Spinal cord (tissue), 9 donors: ENCODE measurements at regions not wholly inside any gene's neighbourhood (a gene's known extent, or its start where the extent isn't known, plus 50 kb on each side); places are given as distances from the start of the nearest gene placed in this dataset.
A peak's percentile ranks its signal among the peaks of the same experiment; 100 is the strongest.

Source experiments
- DNase-seq, 6 donors: peaks; one replicate each; pipeline versions ENCODE4 v3.0.0 to v3.0.0-alpha.2; 2013 to 2015; ENCODE audit warnings: low spot score in 6 of 6, low read depth in 4 of 6
- H3K27ac ChIP-seq: one replicate; pipeline ENCODE4 v1.5.1; 2013; ENCODE audit warnings: low read depth, low read length, control low read depth
- H3K27me3 ChIP-seq: one replicate; pipeline ENCODE4 v1.6.1; 2013; ENCODE audit warnings: low read length; ENCODE audit not compliant: control insufficient read depth, insufficient read depth
- H3K36me3 ChIP-seq: one replicate; pipeline ENCODE4 v1.6.1; 2013; ENCODE audit warnings: low read length; ENCODE audit not compliant: control insufficient read depth, insufficient read depth
- H3K4me1 ChIP-seq: one replicate; pipeline ENCODE4 v1.6.1; 2013; ENCODE audit warnings: low read length; ENCODE audit not compliant: control insufficient read depth, insufficient read depth
- H3K4me3 ChIP-seq: one replicate; pipeline ENCODE4 v1.5.1; 2013; ENCODE audit warnings: low read depth, low read length, control low read depth
- H3K9me3 ChIP-seq: one replicate; pipeline ENCODE4 v1.6.1; 2013; ENCODE audit warnings: low read length; ENCODE audit not compliant: control insufficient read depth, insufficient read depth
- WGBS: methylation state at CpG from one replicate; pipeline ENCODE4 v1.1.5; 2013; ENCODE audit warnings: missing lambda C conversion rate; ENCODE audit not compliant: insufficient coverage; 5-methylcytosine and 5-hydroxymethylcytosine counted together
- donor health status: healthy.

DNA sequence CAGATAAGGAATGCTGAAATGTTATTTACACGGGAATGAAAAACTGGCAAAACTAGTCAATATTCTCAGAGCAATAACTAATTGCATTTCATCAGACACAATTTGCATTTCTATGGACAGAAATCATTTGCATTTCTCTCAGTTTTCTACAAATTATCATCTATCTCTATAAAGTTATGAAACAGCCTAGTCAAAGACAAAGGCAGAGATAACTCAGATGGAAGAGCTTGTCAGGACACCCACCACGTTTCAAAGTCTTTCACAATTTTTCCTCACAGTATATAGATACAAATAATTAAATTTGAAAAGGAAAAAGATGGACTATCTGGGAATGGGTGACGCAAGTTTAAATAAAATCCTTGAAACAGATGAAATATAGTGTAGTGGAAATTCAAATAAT, 230.8 kb downstream of the GASK1B start:
- no CpG with 5 or more reads among the region's 3 CpGs for WGBS
- no peaks in the 10 kb centered on the region for H3K4me1 ChIP-seq

DNA sequence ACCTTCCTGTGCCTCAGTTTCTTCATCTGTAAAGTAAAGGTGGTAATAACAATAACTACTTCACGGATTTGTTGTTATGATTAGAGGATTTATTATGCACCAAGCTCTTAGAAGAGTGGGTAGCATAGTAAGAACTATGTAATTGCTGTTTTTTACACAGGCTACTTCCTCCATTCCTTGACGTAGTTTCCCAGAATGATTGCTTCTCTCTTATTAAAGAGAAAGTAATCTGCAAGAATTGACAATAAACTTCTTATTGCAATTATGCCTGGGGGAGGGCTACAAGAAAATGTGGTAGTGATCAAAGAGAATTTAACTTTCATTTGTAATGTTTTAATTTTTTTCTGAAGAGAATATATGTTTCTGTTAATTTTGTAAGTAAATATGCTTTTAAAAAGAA, 238.7 kb downstream of the GASK1B start:
- Histone ChIP-seq H3K27me3 (no peaks in the 10 kb centered on the region), H3K4me1 (no peaks in the 10 kb centered on the region), H3K27ac (no peak overlapping the region), H3K36me3 (no peaks in the 10 kb centered on the region), H3K9me3 (no peaks in the 10 kb centered on the region), H3K4me3 (no peak overlapping the region)
- WGBS = no CpG with 5 or more reads among the region's 2 CpGs
- DNase-seq = peak in 1 of 6 donors; percentile 76

More for the DNA sequence above, 230.8 kb downstream of the GASK1B start:
- DNase-seq = no peak
- Histone ChIP-seq H3K36me3 (no peaks in the 10 kb centered on the region), H3K27ac (no peak overlapping the region), H3K9me3 (no peaks in the 10 kb centered on the region), H3K27me3 (no peaks in the 10 kb centered on the region), H3K4me3 (no peak overlapping the region)

DNA sequence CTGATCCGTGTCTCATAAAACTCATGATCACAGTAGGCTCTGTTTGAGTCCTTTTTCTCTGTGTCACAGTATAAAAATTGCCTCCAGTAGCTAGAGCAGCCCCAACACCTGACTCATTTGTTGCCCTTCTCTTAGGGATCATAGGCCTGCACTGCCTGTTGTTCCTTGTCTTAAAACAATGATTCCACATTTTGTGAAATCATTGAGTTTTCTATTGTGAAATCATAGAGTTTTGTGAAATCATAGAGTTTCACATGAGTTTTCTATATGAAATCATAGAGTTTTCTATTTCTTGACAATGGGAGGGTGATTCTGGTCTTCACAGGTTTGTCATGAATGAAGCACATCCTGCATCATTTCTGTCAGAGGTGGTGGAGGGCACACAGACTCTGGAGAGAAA, 239.9 kb downstream of the GASK1B start:
- 93% methylated on average over 1 of the region's 1 CpG for WGBS
- no peaks in the 10 kb centered on the region for H3K4me1 ChIP-seq
- no peaks in the 10 kb centered on the region for H3K36me3 ChIP-seq
- DNase-seq = no peak
- H3K27me3 ChIP-seq = no peaks in the 10 kb centered on the region
- no peak overlapping the region for H3K27ac ChIP-seq
- H3K9me3 ChIP-seq = no peaks in the 10 kb centered on the region
- H3K4me3 ChIP-seq = no peak overlapping the region

DNA sequence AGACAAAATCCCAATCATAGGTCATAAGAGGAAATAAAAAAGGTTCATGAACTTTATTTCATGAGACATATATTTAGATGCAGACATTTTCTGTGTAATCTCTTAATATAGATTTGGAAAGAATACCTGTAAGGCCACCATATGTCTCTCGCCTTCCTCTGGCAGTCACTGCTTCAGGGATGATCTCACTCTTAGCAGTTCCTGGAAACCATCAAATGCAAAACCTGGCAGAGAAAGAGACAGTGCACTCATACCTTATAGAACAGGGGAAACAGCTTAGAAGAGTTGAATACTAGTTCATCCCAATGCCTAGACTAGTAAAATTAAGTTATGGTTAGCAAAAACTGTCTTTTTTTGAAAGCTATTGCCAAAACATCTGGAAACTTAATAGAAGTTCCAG, 243.3 kb downstream of the GASK1B start:
- peak in 1 of 6 donors; percentile 20 for DNase-seq

DNA sequence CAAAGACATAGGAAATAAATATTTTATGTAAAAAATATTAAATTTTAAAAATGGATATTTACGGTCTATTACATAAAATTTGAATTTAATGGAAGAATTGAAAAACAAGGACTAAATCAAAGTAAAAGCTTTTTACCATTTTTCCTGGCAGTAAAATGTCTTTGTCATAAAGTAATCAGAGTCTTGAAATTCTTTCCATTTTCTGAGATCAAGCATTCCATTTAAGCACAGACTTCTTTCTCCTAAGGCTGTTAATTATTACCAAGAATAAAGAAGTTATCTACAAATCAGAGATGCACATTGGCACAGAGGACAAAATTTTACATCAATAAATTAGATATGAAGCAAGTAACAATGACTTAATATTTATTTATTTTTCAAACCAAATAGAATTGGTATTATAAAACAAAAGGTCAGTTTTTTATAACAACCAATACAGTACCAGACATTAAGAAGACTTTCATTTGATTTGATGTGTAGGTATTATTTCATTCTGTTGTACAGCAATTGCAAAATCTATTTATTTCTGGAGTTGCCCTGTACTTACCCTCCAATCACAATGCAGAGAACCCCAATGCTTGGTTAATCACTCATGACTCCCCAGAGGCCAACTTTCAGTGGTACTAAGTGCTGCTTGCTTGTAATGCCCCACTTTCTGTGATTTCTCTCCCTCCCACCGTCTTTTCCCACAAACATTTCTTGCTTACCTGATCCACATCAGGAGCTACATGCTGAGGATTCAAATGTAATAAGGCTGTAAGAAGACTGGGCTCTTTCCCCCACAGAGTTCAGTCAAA, 254.6 kb downstream of the GASK1B start:
- H3K4me1 ChIP-seq = no peaks in the 10 kb centered on the region
- no peaks in the 10 kb centered on the region for H3K27me3 ChIP-seq
- peak in 1 of 6 donors; percentile 43 for DNase-seq
- H3K4me3 ChIP-seq = no peak overlapping the region
- no peaks in the 10 kb centered on the region for H3K9me3 ChIP-seq
- no peaks in the 10 kb centered on the region for H3K36me3 ChIP-seq
- H3K27ac ChIP-seq = no peak overlapping the region
- no CpG with 5 or more reads among the region's 2 CpGs for WGBS

More for the DNA sequence above, 243.3 kb downstream of the GASK1B start:
- no CpG with 5 or more reads among the region's 1 CpG for WGBS
- no peaks in the 10 kb centered on the region for H3K4me1 ChIP-seq
- H3K9me3 ChIP-seq = no peaks in the 10 kb centered on the region
- H3K4me3 ChIP-seq = no peak overlapping the region
- H3K36me3 ChIP-seq = no peaks in the 10 kb centered on the region
- no peaks in the 10 kb centered on the region for H3K27me3 ChIP-seq
- H3K27ac ChIP-seq = no peak overlapping the region

DNA sequence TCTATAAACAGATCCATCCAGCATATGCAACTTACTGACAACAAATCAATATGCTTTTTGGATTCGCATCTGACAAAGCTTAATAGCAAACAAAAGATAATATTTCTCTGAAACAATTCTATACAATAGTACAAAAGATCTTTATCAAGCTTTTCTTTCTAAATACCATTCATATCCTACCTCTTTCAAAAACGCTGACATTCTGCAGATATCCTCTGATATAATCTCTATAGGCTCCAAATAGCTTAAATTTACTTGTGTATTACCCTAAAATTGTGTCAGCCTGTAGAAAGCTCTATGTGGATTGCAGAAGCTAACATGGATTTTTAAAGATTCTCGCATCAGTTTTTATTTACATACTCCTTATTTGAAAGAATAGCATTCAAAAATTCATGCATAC, 260.6 kb downstream of the GASK1B start:
- Histone ChIP-seq H3K36me3 (no peaks in the 10 kb centered on the region), H3K9me3 (no peaks in the 10 kb centered on the region), H3K27ac (no peak overlapping the region), H3K4me1 (no peaks in the 10 kb centered on the region), H3K4me3 (no peak overlapping the region), H3K27me3 (no peaks in the 10 kb centered on the region)
- no CpG with 5 or more reads among the region's 3 CpGs for WGBS
- no peak for DNase-seq

DNA sequence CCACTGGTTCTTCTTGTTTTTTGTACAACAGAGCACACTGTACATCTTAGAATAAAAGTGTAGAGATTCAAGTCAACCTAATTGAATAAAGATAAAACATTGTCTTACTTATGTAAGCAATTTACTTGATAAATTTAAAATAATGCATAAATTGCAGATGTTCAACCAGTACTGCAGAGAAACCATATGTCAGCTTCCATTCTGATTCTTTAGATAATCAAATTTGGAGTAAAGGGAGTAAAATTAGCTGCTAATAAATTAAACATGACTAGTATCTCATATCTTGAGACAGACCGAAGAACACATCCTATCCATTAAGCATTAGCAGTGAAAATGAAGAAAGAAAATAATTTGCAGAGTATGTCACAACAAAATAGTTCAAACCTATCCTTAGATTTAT, 261.2 kb downstream of the GASK1B start:
- no CpG with 5 or more reads among the region's 1 CpG for WGBS
- Histone ChIP-seq H3K4me3 (no peak overlapping the region), H3K27ac (no peak overlapping the region), H3K36me3 (no peaks in the 10 kb centered on the region), H3K4me1 (no peaks in the 10 kb centered on the region), H3K9me3 (no peaks in the 10 kb centered on the region), H3K27me3 (no peaks in the 10 kb centered on the region)
- no peak for DNase-seq

DNA sequence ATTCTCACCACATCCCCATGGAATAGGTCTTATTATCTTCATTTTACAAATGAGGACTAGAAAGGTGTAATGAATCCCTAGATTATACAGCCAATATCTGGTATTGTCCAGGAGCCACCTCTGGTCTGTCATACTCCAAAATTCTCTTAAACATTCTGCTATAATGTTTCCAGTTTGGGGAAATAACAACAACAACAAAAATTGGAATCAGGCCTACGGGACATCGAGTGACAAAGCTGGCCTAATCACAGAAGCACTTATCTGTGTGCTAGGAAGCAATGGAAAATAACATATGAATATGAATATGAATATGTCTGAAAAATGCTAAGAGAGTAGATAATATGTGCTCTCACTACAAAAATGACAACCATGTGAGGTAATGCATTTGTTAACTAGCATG, 264.1 kb downstream of the GASK1B start:
- H3K27me3 ChIP-seq = no peaks in the 10 kb centered on the region
- no peaks in the 10 kb centered on the region for H3K9me3 ChIP-seq
- no peak overlapping the region for H3K27ac ChIP-seq
- H3K4me3 ChIP-seq = no peak overlapping the region
- peak in 2 of 6 donors; percentile 54 to 80 for DNase-seq
- H3K4me1 ChIP-seq = no peaks in the 10 kb centered on the region
- no CpG with 5 or more reads among the region's 2 CpGs for WGBS
- no peaks in the 10 kb centered on the region for H3K36me3 ChIP-seq

DNA sequence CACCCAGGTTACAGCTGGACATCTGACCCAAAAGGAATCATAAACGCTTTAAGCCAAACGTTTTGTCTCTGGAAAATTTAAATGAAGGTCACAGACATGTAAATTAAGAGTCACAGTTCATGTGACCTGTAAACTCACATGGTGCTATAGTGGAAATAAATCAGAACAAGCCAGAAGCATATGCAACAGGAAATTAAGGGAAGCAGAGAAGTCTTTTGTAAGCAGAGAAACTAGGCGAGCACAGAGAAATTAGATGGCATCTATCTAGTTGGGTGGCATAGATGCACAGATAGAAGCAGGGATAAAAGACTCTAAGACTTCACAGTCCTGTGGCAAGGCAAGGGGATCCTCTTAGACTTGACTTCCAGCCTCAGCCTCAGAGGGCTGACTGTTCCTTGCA, 264.8 kb downstream of the GASK1B start:
- 35% methylated on average over 3 of the region's 3 CpGs for WGBS
- H3K4me1 ChIP-seq = no peaks in the 10 kb centered on the region
- H3K27me3 ChIP-seq = no peaks in the 10 kb centered on the region
- H3K4me3 ChIP-seq = no peak overlapping the region
- no peak overlapping the region for H3K27ac ChIP-seq
- no peaks in the 10 kb centered on the region for H3K9me3 ChIP-seq
- H3K36me3 ChIP-seq = no peaks in the 10 kb centered on the region
- no peak for DNase-seq

DNA sequence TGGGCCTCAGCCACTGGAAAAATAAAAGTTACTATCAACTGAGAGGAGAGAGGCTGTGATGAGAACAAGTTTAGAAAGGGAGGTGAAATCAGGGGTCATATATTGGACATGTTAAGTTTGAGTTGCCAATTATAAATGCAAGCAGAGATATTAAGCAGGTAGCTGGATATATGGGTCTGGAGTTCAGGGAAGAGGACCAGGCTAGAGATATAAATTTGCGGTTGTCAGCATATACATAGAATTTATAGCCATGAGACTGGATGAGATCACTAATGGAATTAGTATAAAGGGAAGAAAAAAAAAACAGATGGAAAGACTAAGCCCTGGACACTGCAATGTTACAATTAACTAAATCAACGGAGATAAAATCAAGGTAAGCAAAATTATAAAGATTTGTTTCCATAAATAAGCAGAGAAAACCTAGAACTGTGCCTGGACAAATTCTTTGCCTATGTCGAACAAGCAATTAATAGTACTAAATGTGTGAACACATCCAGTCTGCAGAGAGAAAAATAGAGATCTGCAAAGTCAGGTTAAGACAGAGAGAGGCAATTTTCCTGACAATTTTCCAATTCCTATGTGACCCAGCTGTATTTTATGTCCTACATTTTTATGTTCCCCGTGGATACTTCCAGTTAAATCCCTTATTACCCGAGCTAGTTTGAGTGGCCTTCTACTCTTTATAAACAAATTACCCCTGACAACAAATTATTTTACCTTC, 265.4 kb downstream of the GASK1B start:
- no peak overlapping the region for H3K27ac ChIP-seq
- 70% methylated on average over 2 of the region's 5 CpGs for WGBS
- no peak overlapping the region for H3K4me3 ChIP-seq
- H3K9me3 ChIP-seq = no peaks in the 10 kb centered on the region
- H3K36me3 ChIP-seq = no peaks in the 10 kb centered on the region
- no peaks in the 10 kb centered on the region for H3K27me3 ChIP-seq
- DNase-seq = no peak
- no peaks in the 10 kb centered on the region for H3K4me1 ChIP-seq
